ENCODE measurements at regions not wholly inside any gene's neighbourhood (a gene's known extent, or its start where the extent isn't known, plus 50 kb on each side); places are given as distances from the start of the nearest gene placed in this dataset.

GRCh38 chr1:80893115-80893514 lies 907.6 kb upstream of the ADGRL2 start:
- Histone ChIP-seq H3K36me3 (ENCODE audit: control insufficient read depth, insufficient read depth, low read length) (no peaks in the 10 kb centered on the region), H3K4me3 (ENCODE audit: low read depth, low read length) (no peak overlapping the region), H3K9ac (ENCODE audit: low read depth, low read length) (no peak overlapping the region), H3K9me3 (ENCODE audit: control insufficient read depth, insufficient read depth, low read length) (no peaks in the 10 kb centered on the region), H3K4me1 (ENCODE audit: control insufficient read depth, insufficient read depth, low read length) (peaks cover 9% of the 10 kb centered on the region), H3K27me3 (ENCODE audit: control insufficient read depth, insufficient read depth, low read length) (no peaks in the 10 kb centered on the region)

DNA sequence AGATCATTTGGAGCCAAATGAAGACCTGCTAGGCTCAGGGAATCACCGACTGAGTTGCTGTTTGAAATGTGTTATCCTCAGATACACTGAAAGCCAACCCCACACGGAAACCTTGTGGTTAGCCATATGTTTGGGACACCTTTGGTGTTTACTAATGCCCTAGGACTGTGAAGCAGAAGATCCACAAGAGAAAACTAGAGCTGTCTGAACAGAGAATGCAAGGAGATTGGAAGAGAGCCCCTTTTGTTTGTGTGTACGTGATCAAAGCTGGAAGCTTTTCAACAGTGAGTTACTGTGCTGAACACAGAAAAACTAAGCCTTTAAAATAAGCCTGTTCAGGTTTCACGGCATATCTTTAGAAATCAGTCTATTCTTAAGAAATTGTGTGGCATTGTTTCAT lies 908.2 kb upstream of the ADGRL2 start:
- Histone ChIP-seq H3K9me3 (ENCODE audit: control insufficient read depth, insufficient read depth, low read length) (no peaks in the 10 kb centered on the region), H3K9ac (ENCODE audit: low read depth, low read length) (no peak overlapping the region), H3K27me3 (ENCODE audit: control insufficient read depth, insufficient read depth, low read length) (no peaks in the 10 kb centered on the region), H3K36me3 (ENCODE audit: control insufficient read depth, insufficient read depth, low read length) (no peaks in the 10 kb centered on the region), H3K4me1 (ENCODE audit: control insufficient read depth, insufficient read depth, low read length) (peaks cover 9% of the 10 kb centered on the region), H3K4me3 (ENCODE audit: low read depth, low read length) (no peak overlapping the region)

GRCh38 chr1:80891871-80892270 lies 908.9 kb upstream of the ADGRL2 start:
- Histone ChIP-seq H3K9me3 (ENCODE audit: control insufficient read depth, insufficient read depth, low read length) (no peaks in the 10 kb centered on the region), H3K9ac (ENCODE audit: low read depth, low read length) (no peak overlapping the region)

GRCh38 chr1:80882553-80882952 lies 918.2 kb upstream of the ADGRL2 start:
- H3K27me3 ChIP-seq (ENCODE audit: control insufficient read depth, insufficient read depth, low read length), result no peaks in the 10 kb centered on the region
- H3K9me3 ChIP-seq (ENCODE audit: control insufficient read depth, insufficient read depth, low read length), result no peaks in the 10 kb centered on the region
- H3K4me3 ChIP-seq (ENCODE audit: low read depth, low read length), result no peak overlapping the region
- H3K9ac ChIP-seq (ENCODE audit: low read depth, low read length), result no peak overlapping the region
- no peaks in the 10 kb centered on the region for H3K4me1 ChIP-seq (ENCODE audit: control insufficient read depth, insufficient read depth, low read length)
- H3K36me3 ChIP-seq (ENCODE audit: control insufficient read depth, insufficient read depth, low read length), result no peaks in the 10 kb centered on the region

More at GRCh38 chr1:80891871-80892270, 908.9 kb upstream of the ADGRL2 start:
- peaks cover 9% of the 10 kb centered on the region for H3K4me1 ChIP-seq (ENCODE audit: control insufficient read depth, insufficient read depth, low read length)
- no peaks in the 10 kb centered on the region for H3K27me3 ChIP-seq (ENCODE audit: control insufficient read depth, insufficient read depth, low read length)
- H3K4me3 ChIP-seq (ENCODE audit: low read depth, low read length), result no peak overlapping the region
- H3K36me3 ChIP-seq (ENCODE audit: control insufficient read depth, insufficient read depth, low read length), result no peaks in the 10 kb centered on the region

- no peak overlapping the region for H3K4me3 ChIP-seq (ENCODE audit: low read depth, low read length)
- H3K27me3 ChIP-seq (ENCODE audit: control insufficient read depth, insufficient read depth, low read length), result no peaks in the 10 kb centered on the region
Measured at GRCh38 chr1:80878343-80878742, 922.4 kb upstream of the ADGRL2 start.

GRCh38 chr1:80876035-80876434 lies 924.7 kb upstream of the ADGRL2 start:
- H3K9ac ChIP-seq (ENCODE audit: low read depth, low read length), result no peak overlapping the region
- no peak overlapping the region for H3K4me3 ChIP-seq (ENCODE audit: low read depth, low read length)
- H3K9me3 ChIP-seq (ENCODE audit: control insufficient read depth, insufficient read depth, low read length), result no peaks in the 10 kb centered on the region
- no peaks in the 10 kb centered on the region for H3K36me3 ChIP-seq (ENCODE audit: control insufficient read depth, insufficient read depth, low read length)
- H3K27me3 ChIP-seq (ENCODE audit: control insufficient read depth, insufficient read depth, low read length), result no peaks in the 10 kb centered on the region
- H3K4me1 ChIP-seq (ENCODE audit: control insufficient read depth, insufficient read depth, low read length), result no peaks in the 10 kb centered on the region

More at GRCh38 chr1:80878343-80878742, 922.4 kb upstream of the ADGRL2 start:
- H3K36me3 ChIP-seq (ENCODE audit: control insufficient read depth, insufficient read depth, low read length), result no peaks in the 10 kb centered on the region
- no peaks in the 10 kb centered on the region for H3K9me3 ChIP-seq (ENCODE audit: control insufficient read depth, insufficient read depth, low read length)
- no peaks in the 10 kb centered on the region for H3K4me1 ChIP-seq (ENCODE audit: control insufficient read depth, insufficient read depth, low read length)
- no peak overlapping the region for H3K9ac ChIP-seq (ENCODE audit: low read depth, low read length)

GRCh38 chr1:80869299-80869698 lies 931.4 kb upstream of the ADGRL2 start:
- Histone ChIP-seq H3K36me3 (ENCODE audit: control insufficient read depth, insufficient read depth, low read length) (no peaks in the 10 kb centered on the region), H3K4me1 (ENCODE audit: control insufficient read depth, insufficient read depth, low read length) (no peaks in the 10 kb centered on the region), H3K4me3 (ENCODE audit: low read depth, low read length) (no peak overlapping the region), H3K9ac (ENCODE audit: low read depth, low read length) (no peak overlapping the region), H3K27me3 (ENCODE audit: control insufficient read depth, insufficient read depth, low read length) (no peaks in the 10 kb centered on the region), H3K9me3 (ENCODE audit: control insufficient read depth, insufficient read depth, low read length) (no peaks in the 10 kb centered on the region)

GRCh38 chr1:80847904-80848303 lies 952.8 kb upstream of the ADGRL2 start:
- Histone ChIP-seq H3K9ac (ENCODE audit: low read depth, low read length) (no peak overlapping the region), H3K27me3 (ENCODE audit: control insufficient read depth, insufficient read depth, low read length) (no peaks in the 10 kb centered on the region), H3K4me3 (ENCODE audit: low read depth, low read length) (no peak overlapping the region), H3K9me3 (ENCODE audit: control insufficient read depth, insufficient read depth, low read length) (no peaks in the 10 kb centered on the region), H3K4me1 (ENCODE audit: control insufficient read depth, insufficient read depth, low read length) (no peaks in the 10 kb centered on the region), H3K36me3 (ENCODE audit: control insufficient read depth, insufficient read depth, low read length) (no peaks in the 10 kb centered on the region)

DNA sequence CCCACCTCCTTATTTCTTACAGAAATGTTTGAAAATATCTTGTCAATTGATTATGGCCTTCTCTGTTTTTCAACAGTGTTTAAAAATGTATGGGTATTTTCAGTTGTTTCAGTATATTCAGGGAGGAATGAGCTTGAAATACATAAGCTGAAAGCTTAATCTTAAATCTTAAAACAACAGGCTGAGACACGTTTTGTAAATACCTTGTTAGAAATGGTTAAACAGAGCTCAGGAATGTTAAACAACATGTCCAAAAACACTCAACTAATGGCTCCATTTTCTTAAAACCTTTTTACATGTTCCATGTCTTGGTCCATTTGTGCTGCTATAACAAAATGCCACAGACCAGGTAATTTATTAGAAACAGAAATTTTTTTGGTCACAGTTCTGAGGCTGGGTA lies 953.8 kb upstream of the ADGRL2 start:
- no peak overlapping the region for H3K9ac ChIP-seq (ENCODE audit: low read depth, low read length)
- no peaks in the 10 kb centered on the region for H3K36me3 ChIP-seq (ENCODE audit: control insufficient read depth, insufficient read depth, low read length)
- H3K4me3 ChIP-seq (ENCODE audit: low read depth, low read length), result no peak overlapping the region
- H3K27me3 ChIP-seq (ENCODE audit: control insufficient read depth, insufficient read depth, low read length), result no peaks in the 10 kb centered on the region
- H3K9me3 ChIP-seq (ENCODE audit: control insufficient read depth, insufficient read depth, low read length), result no peaks in the 10 kb centered on the region
- H3K4me1 ChIP-seq (ENCODE audit: control insufficient read depth, insufficient read depth, low read length), result no peaks in the 10 kb centered on the region

- H3K4me1 ChIP-seq (ENCODE audit: control insufficient read depth, insufficient read depth, low read length), result no peaks in the 10 kb centered on the region
- no peaks in the 10 kb centered on the region for H3K36me3 ChIP-seq (ENCODE audit: control insufficient read depth, insufficient read depth, low read length)
- H3K9ac ChIP-seq (ENCODE audit: low read depth, low read length), result no peak overlapping the region
- no peaks in the 10 kb centered on the region for H3K9me3 ChIP-seq (ENCODE audit: control insufficient read depth, insufficient read depth, low read length)
- no peaks in the 10 kb centered on the region for H3K27me3 ChIP-seq (ENCODE audit: control insufficient read depth, insufficient read depth, low read length)
- no peak overlapping the region for H3K4me3 ChIP-seq (ENCODE audit: low read depth, low read length)
Measured at GRCh38 chr1:80842796-80843195, 957.9 kb upstream of the ADGRL2 start.

- H3K4me3 ChIP-seq (ENCODE audit: low read depth, low read length), result no peak overlapping the region
- H3K36me3 ChIP-seq (ENCODE audit: control insufficient read depth, insufficient read depth, low read length), result no peaks in the 10 kb centered on the region
- no peak overlapping the region for H3K9ac ChIP-seq (ENCODE audit: low read depth, low read length)
- no peaks in the 10 kb centered on the region for H3K4me1 ChIP-seq (ENCODE audit: control insufficient read depth, insufficient read depth, low read length)
- no peaks in the 10 kb centered on the region for H3K27me3 ChIP-seq (ENCODE audit: control insufficient read depth, insufficient read depth, low read length)
- no peaks in the 10 kb centered on the region for H3K9me3 ChIP-seq (ENCODE audit: control insufficient read depth, insufficient read depth, low read length)
Measured at GRCh38 chr1:80841261-80841660, 959.5 kb upstream of the ADGRL2 start.

GRCh38 chr1:80837066-80837465 lies 963.7 kb upstream of the ADGRL2 start:
- Histone ChIP-seq H3K27me3 (ENCODE audit: control insufficient read depth, insufficient read depth, low read length) (no peaks in the 10 kb centered on the region), H3K9me3 (ENCODE audit: control insufficient read depth, insufficient read depth, low read length) (no peaks in the 10 kb centered on the region), H3K36me3 (ENCODE audit: control insufficient read depth, insufficient read depth, low read length) (no peaks in the 10 kb centered on the region), H3K4me3 (ENCODE audit: low read depth, low read length) (no peak overlapping the region), H3K4me1 (ENCODE audit: control insufficient read depth, insufficient read depth, low read length) (no peaks in the 10 kb centered on the region), H3K9ac (ENCODE audit: low read depth, low read length) (no peak overlapping the region)

DNA sequence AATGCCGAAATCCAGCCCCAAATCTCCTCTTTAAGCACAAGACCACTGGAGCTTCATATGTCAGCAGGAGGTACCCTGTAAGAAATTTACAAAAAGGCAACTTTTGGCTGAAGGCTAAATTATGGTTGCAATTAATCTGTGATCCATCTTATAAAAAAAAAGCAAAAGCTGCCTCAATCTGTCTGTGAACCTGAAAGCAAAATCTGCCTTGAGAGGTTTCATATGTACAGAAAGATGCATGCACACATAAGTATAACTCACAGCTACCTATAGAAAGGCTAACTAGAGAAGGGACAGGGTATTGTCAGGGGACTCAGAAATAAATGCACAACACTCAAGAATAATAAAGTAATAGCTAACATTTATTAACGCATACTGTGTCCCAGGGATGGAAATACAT lies 964.2 kb upstream of the ADGRL2 start:
- H3K4me3 ChIP-seq (ENCODE audit: low read depth, low read length), result no peak overlapping the region
- H3K9ac ChIP-seq (ENCODE audit: low read depth, low read length), result no peak overlapping the region
- H3K9me3 ChIP-seq (ENCODE audit: control insufficient read depth, insufficient read depth, low read length), result no peaks in the 10 kb centered on the region
- H3K4me1 ChIP-seq (ENCODE audit: control insufficient read depth, insufficient read depth, low read length), result no peaks in the 10 kb centered on the region
- no peaks in the 10 kb centered on the region for H3K36me3 ChIP-seq (ENCODE audit: control insufficient read depth, insufficient read depth, low read length)
- H3K27me3 ChIP-seq (ENCODE audit: control insufficient read depth, insufficient read depth, low read length), result no peaks in the 10 kb centered on the region

Measured in iPS-15b (cell line).